GM21367 (cell line): ENCODE measurements at regions not wholly inside any gene's neighbourhood (a gene's known extent, or its start where the extent isn't known, plus 50 kb on each side); places are given as distances from the start of the nearest gene placed in this dataset.

ENCODE experiments used
- ATAC-seq: cut with Tn5 transposase; IDR thresholded peaks from one replicate; pipeline ENCODE4 v1.9.1; 2021; ENCODE audit not compliant: unreplicated experiment

DNA sequence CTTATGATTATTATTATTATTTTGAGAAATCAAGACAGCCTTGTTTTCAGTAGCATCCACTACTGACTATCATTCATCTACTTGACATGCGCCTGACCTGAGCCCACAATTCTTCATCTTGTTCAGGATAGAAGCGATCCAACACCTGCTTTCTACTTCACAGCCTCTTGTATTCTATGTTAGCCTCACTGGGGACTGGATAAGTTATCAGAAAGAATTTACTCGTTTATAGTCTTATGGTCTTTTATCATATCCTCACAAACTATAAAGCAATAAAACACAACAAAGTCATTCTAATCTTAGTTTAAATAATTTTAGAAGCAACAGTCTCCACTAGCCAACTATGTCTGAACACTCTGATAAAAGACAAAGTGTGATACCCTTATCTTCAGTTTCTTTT lies 436.0 kb upstream of the ARGLU1 start:
- ATAC-seq: no peak

DNA sequence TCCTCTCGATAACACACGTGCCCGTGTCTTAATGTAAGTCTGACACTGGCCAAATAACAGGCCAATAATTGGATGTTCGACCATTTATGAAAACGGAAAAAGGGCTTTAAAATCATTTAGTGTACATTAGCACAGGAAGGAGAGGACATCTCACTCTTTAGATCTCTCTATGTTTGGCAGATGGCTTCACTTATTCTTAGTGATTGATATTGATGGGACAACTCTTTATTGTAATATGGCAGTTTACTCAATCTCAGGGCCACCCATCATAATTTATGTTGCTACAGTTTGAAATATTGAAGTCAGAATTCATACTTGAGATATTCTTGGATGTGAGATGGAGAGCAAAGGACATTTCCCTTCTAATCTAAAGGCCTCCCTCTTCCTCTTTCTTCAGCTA lies 430.7 kb upstream of the ARGLU1 start:
- ATAC-seq: no peak

DNA sequence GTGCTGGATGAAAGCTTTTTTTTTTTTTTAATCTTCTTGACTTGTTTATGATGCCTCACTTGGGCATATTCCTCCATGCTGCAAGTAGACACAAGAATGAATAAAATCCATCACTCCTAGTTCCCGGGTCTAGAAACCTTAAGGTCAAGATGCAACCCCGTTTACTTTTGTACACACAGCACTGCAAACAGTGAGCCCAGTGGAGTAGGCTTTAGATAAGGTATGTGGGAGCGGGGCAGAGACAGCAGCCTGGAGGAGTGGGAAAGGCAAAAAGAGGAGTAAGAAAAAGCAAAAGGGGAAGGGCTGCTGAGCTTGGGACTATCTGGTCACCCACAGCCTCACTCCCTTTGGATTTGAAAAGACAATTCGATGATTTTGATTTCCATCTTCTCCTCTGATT lies 429.8 kb upstream of the ARGLU1 start:
- no peak for ATAC-seq

DNA sequence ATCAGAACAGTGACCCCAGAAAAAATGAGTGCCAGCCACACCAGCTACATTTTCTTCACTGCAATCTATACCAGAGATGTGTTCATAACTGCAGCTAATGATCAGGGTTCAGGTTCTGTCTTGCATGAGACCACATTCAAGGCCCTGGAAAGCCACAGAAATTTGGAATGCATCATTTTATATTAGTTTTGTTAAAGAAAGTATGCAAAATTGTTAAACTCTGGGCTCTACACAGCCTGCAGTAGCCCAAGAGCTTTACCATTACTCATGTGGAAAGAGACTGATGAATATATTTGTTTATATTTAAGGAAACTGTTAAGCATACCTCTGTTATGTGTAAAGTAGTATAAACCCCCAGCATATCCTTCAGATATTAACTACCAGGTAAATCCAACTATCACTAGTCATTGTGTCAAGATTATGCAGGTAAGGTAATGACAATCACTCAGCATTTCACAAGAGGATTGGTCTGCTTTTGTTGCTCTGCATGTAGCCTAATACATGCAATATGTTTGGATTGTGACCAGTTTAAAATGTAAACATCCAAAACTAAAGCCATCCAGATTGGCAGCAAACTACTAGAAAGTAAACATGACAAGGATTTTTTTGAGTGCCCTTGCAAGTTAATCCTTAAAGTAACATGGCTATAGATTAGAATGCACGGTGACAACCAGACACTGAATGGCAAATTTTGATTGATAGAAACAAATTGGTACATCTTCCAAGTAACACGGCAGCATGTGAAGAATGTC lies 429.1 kb upstream of the ARGLU1 start:
- ATAC-seq: no peak

DNA sequence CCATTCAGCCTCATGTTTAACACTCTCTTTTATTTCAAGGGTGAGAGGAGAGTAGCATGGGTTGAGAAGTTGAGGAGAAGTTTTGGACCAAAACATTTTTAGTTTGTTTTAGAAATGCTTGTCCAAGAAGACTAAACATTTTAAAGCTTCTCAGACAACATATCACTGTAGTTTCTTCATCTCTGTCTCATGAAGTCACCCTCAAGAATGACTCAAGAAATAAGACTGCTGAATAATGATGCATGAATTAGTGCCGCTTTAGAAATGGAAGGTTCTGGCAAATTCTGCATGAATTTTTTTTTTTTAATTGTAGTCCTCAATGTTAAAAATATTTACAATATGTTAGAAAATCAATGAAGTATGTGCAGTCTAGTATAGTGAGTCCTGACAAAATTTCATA lies 422.7 kb upstream of the ARGLU1 start:
- ATAC-seq: no peak

DNA sequence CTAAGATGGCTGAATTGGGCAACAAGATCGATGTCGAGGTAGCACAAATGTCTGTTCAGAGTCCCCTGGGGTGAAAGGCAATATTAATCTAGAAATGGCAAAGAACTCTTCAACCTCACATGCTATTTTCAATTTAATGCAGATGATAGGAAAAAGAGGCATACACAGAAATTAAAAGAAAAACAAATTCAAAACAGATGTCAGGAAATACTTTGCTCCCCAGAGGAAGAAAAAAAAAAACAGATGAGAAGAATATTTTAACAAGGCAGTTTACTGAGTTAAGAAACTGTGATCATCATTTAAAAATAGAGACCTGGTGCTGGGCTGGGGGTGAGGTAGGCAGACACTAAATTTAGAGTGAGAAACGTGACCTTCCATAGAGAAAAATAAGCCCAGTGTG lies 421.9 kb upstream of the ARGLU1 start:
- ATAC-seq: no peak

DNA sequence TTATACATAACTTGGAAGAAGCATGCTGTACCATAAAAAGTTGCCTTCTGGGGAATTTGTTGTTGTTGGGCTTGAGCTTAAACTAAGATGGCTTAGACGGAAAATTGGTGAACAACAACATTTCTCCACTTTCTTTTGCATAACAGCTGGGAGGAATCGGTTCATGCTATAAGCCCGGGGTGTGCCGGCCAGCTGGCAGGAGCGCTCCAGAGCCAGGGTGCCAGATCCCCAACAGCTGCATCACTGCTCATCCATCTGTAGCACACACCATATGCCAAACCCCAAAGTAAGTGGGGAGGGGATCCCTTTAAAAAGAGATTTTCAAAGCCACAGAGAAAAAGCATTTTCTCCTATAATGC lies 419.5 kb upstream of the ARGLU1 start:
- no peak for ATAC-seq

DNA sequence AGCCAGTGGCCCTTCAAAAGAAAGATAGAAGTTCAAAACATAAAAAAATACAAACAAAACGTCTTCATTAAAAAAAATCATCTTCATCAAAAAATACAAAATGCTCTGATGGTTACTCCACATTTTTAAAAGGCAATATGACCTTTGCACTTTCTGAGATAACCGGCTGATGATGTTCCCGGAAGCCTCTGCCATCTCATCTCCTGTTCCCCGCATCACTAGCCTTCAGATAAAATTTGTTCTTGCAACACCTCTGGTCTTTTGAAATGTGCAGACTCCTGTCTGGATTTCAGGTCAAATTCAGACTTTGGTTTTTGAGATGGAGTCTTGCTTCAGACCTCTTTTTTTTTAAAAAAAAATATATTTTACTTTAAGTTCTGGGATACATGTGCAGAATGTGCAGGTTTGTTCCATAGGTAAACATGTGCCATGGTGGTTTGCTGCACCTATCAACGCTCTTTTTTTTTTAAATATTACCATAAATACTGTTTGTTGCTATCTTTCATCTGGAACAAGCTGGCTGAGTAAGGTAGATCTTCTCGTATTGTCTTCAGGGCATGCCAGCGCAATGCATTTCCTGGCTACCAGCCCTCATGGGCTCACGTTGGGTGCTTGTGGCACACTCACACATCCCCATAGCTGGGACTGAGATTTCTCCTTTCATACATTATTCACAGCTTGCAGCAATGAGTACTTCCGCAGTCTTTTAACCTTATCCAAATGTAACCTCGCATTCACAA lies 418.9 kb upstream of the ARGLU1 start:
- no peak for ATAC-seq

DNA sequence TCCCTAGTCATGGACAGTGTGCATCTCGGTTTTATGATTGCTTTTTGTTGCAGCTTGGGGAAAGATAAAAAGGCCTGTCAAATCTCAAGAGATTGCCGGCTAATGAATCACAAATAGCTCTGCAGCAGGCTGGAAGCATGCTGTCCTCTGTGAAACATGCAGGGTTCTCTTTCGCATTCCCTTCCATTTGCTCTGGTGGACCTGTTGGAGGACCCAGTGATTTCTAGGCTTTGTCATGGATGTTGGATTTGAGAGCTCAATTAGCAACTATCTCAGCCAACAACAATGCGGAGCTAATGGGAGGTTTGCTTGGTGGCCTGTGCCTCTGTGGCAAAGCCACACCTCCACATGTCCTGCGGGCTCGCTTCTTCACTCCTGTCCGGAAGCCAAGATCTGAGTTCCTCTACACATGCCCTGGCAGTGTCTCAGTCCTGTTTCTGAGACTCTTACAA lies 418.1 kb upstream of the ARGLU1 start:
- no peak for ATAC-seq

DNA sequence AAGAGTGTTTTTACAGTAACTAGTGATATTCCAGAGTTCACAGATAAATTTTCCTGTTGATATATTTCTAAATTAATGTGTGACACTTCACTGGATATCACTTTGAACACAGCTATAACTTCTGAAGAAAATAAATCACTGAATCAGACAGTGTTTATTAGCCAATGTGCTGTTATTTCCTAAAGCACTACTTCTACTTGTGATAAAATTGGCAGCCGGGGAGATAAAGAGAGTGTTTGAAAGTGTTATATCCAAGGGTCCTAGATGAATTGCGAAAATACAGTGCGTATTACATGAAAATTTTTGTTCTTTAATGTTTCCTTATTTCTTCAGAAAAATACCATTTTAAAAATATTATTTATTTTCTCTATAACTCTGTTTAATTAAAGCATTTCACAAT lies 417.5 kb upstream of the ARGLU1 start:
- no peak for ATAC-seq

DNA sequence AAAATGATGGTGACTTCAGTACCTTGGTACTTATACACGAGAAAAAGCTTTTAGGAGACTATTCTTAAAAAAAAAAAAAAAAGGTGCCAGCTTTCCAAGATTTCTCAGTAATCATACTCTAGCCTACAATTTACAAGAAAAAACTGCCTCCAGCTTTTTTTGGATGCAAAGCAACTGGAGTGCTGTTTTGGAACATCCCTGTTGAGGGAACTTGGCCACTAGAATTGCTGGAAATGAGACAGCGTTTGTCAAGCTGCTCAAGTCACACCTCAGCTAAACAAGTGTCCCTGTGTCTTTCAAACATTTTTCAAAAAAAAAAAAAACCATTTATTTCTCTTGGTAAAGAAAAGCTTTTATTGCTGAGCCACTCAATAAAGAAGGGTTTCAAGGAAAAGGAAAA lies 413.1 kb upstream of the ARGLU1 start:
- ATAC-seq: no peak

DNA sequence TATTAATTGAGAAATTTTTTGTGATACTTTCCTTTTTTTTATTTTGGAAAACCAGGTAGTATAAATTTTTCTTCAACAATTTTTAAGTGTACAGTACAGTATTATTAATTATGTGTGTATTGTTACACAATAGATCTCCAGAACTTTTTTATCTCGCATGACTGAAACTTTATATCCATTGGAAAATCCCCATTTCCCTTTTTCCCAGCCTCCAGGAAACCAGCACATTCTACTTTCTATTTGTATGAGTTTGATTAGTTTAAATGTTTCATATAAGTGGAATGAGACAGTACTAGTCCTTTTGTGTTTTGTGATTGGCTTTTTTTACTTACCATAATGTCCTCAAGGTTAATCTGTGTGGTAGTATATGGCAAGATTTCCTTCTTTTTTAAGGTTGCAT lies 399.5 kb upstream of the ARGLU1 start:
- ATAC-seq: no peak

DNA sequence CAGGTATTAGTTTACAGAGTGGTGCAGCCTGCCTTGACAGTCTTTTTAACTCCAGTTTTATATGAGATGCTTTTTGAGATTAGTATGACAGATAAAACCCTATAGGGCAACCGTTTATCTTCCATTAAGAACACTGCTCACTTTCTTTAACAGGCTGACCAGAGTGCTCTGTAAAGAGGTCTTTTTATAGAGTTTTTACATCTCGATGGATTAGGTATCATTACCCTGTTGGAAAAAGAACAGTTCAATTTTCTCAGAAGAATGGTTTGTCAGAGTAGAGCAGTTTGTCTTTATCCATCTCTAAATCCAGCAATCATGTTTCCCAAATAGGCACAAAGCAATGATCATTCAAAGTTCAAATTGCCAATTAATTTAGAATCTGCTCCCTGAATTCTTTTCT lies 395.2 kb upstream of the ARGLU1 start:
- ATAC-seq: no peak

DNA sequence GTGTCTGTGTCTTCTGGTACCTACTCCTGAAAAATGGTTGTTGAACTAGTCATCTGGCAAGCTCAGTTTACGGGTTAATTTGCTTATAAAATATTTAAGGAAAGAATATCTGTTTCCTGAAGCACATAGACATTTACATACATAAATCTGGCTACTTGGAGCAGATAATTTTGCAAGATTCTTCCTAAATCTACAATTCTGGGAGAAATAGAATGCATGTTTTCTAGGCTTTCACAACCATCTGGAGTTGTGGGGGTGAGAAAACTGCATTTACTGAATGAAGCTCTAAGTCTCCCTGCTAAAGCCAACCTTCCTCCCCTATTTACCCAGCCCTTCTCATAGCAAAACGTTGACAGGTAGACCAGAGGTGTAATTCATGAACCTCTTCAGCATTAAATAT lies 393.7 kb upstream of the ARGLU1 start:
- no peak for ATAC-seq

DNA sequence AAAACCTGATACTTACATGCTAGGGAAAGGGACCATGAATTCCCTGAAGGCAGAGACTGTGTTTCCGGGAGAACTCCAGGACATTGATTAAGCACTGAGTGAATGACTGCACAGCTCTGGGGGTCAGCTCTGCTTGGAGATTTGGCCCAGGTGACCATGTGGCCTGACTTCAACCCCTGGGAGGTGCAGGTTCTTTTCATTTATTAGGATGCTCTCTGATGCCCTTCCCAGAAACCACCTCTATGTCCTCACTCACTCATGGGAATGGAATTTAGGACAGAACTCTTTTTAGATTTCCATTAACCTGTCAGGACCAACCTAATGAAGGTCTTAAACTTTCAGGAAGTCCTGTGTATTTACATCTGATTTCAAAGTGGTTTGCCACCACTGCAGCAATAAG lies 393.3 kb upstream of the ARGLU1 start:
- no peak for ATAC-seq

DNA sequence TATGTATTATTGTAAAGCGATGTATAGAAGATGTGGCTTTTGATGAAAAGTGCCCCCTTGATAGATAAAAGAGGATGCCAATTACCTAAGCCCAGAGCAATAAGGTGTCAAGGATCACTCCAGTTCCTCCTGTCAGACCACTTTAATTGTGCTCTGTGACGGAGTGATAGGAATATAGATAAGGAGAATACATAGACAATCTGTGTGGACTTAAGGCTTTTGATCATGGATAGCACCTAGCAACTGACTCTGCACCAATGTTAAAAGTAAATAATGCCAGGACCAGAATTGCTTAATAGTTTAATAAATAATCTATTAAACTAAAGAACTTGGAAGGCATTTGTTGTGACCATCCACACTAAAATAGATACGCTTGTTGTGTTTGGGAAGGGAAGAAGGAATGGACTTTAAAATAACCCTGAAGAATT lies 390.7 kb upstream of the ARGLU1 start:
- ATAC-seq: no peak

DNA sequence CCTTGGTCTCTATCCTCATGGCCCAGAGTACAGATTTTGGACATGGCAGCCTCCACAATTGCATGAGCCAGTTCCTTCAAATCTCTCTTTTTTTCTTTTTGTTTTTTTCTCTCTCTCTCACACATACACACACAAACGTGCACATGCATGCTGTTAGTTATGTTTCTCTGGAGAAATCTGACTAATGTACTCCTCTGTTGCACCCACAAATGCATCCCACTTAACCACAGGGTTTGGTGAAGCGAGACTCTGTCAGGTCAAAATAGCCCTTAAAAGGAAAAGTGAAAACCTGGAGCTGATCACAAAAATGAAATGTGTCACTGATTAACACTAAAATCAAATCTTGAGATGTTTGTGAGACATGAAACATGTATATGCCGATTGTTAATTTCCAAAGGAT lies 374.6 kb upstream of the ARGLU1 start:
- ATAC-seq: no peak

DNA sequence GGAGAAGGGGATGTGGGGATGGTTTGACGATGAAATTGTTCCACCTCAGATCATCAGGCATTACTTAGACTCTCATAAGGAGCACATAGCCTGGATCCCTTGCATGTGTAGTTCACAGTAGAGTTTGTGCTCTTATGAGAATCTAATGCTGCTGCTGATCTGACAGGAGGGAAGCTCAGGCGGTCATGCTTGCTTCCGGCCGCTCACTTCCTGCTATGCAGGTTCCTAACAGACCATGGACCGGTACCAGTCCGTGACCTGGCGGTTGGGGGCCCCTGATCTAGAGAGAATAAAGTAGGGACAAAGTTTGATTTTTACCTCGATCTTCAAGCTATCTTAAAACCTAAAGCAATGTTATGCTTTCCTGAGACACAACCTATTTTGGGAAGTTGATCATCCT lies 373.8 kb upstream of the ARGLU1 start:
- no peak for ATAC-seq

DNA sequence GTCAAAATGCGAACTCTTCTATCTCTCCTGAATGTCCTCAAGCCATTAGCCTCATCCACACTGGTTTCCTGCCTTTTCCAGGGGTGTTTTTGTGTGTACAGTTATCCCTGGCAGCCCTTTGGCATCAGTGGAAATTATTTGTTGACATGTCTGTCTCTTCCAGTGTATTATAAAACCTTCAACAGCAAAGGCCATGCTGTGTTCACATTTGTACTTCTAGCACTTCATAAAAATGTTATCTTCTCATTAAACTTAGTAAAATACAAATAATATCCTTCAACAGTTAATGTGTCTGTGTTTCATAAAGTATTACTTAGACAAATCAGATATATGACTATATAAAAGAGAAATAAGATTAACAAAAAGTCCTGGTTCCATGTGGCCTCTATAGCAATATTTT lies 359.5 kb upstream of the ARGLU1 start:
- no peak for ATAC-seq

DNA sequence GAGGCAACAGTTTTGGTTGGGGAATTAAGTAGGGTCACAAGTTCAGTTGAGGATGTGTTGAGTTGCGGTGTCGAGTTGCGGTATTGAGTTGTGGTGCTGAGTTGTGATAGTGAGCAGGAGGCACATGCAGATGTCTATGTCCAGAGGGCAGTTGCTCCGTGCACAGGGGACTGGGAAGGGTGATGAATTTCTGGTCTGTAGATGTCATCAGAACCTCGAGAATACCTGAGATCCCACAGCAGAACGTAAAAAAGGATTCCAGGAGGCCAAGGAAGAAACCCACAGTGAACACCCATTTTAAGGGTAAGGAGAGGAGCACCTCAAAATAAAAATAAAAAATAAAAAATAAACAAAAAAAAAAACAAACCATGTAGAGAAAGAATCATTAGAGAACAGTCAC lies 354.4 kb upstream of the ARGLU1 start:
- no peak for ATAC-seq

DNA sequence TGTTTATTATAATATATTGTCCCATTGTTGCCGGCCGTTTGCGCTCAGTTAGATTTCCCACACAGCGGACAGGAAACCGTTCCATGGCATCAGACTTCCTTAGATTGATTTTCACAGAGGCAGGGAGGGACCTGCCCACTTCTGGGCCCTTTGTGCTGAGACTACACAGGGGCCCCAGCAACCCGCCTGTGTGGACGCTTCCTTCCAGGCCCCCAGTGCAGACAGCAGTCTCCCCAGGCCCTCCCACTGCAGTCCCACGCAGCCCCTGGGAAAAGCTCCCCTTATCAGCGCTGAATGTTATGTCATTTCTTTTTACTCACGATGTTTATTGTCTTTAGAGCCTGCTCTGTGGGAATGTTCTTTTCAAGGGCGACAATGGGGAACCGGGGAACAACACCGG lies 351.7 kb upstream of the ARGLU1 start:
- ATAC-seq: no peak

DNA sequence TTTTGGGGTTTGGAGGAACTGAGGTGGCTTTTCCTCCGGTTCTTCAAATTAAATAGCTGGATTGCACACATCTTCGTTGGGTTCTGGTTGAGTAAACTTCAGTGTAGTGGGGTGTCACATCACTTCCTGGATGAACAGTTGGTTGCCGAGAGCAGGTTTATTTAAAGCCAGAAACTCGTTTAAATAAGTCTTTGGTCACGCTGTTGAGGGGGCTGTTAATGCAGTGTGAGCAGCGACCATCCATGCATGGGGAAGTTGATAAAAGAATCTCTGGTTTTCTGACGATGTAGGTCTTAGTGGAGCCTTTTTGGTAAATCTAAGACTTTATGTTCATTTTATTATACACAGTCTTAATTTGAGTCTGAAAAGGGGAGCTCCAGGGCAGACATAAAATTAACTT lies 351.2 kb upstream of the ARGLU1 start:
- no peak for ATAC-seq

DNA sequence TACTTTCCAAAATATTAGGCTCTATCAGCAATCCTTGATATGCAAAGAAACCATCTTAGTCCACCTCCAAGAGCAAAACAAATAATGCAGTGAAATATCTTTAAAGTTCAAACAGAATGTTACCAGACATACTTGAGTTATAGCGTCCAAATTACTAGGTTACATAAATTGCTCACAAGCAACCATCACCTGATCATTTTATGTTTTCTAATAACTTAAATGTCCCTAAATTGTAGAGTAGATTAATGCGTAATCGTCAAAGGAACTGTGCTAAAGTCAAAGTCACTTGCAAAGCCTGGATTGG lies 350.6 kb upstream of the ARGLU1 start:
- no peak for ATAC-seq
